ENCODE measurements at regions not wholly inside any gene's neighbourhood (a gene's known extent, or its start where the extent isn't known, plus 50 kb on each side); places are given as distances from the start of the nearest gene placed in this dataset.

- no peak for TF ChIP-seq CTCF (IDR thresholded peaks at IDR 0.05)
- peak overlapping the region; percentile 48 for H2AFZ ChIP-seq
- H3K4me3 ChIP-seq (ENCODE audit: low read depth, low read length), result no peak overlapping the region
- no peak overlapping the region for H3K9ac ChIP-seq
- H3K4me1 ChIP-seq, result peaks cover 14% of the 10 kb centered on the region
- H3K79me2 ChIP-seq, result no peaks in the 10 kb centered on the region
- no peaks in the 10 kb centered on the region for H3K27me3 ChIP-seq (ENCODE audit: control insufficient read depth, insufficient read depth, low read length)
- H3K27ac ChIP-seq, result no peak overlapping the region
- no peaks in the 10 kb centered on the region for H3K9me3 ChIP-seq (ENCODE audit: control insufficient read depth, low read length)
- H3K4me2 ChIP-seq (ENCODE audit: low read length), result no peak overlapping the region
- no peaks in the 10 kb centered on the region for H3K36me3 ChIP-seq (ENCODE audit: control insufficient read depth, insufficient read depth, low read length)
Measured at GRCh38 chr20:53712212-53712977, 118.8 kb upstream of the ZNF217 start.

- TF ChIP-seq CTCF (IDR thresholded peaks at IDR 0.05), result no peak
- no peaks in the 10 kb centered on the region for H3K36me3 ChIP-seq (ENCODE audit: control insufficient read depth, insufficient read depth, low read length)
- H3K27ac ChIP-seq, result no peak overlapping the region
- H3K79me2 ChIP-seq, result no peaks in the 10 kb centered on the region
- no peak overlapping the region for H3K4me3 ChIP-seq (ENCODE audit: low read depth, low read length)
- no peaks in the 10 kb centered on the region for H3K27me3 ChIP-seq (ENCODE audit: control insufficient read depth, insufficient read depth, low read length)
- H2AFZ ChIP-seq, result peak overlapping the region; percentile 48
- no peaks in the 10 kb centered on the region for H3K9me3 ChIP-seq (ENCODE audit: control insufficient read depth, low read length)
- no peak overlapping the region for H3K4me2 ChIP-seq (ENCODE audit: low read length)
- H3K4me1 ChIP-seq, result peaks cover 19% of the 10 kb centered on the region
- H3K9ac ChIP-seq, result no peak overlapping the region
Measured at GRCh38 chr20:53711333-53712211, 117.9 kb upstream of the ZNF217 start.

- H3K27me3 ChIP-seq (ENCODE audit: control insufficient read depth, insufficient read depth, low read length), result no peaks in the 10 kb centered on the region
- peak overlapping the region; percentile 65 for H2AFZ ChIP-seq
- H3K79me2 ChIP-seq, result no peaks in the 10 kb centered on the region
- no peaks in the 10 kb centered on the region for H3K9me3 ChIP-seq (ENCODE audit: control insufficient read depth, low read length)
- peak overlapping the region; percentile 33 for H3K4me2 ChIP-seq (ENCODE audit: low read length)
- H3K36me3 ChIP-seq (ENCODE audit: control insufficient read depth, insufficient read depth, low read length), result no peaks in the 10 kb centered on the region
- H3K27ac ChIP-seq, result peak overlapping the region; percentile 48
- H3K9ac ChIP-seq, result no peak overlapping the region
- peaks cover 28% of the 10 kb centered on the region for H3K4me1 ChIP-seq
- no peak for TF ChIP-seq CTCF (IDR thresholded peaks at IDR 0.05)
- H3K4me3 ChIP-seq (ENCODE audit: low read depth, low read length), result no peak overlapping the region
Measured at GRCh38 chr20:53708129-53708968, 114.7 kb upstream of the ZNF217 start.

- Histone ChIP-seq H3K27ac (peak overlapping the region; percentile 48), H3K4me2 (ENCODE audit: low read length) (peak overlapping the region; percentile 33), H3K79me2 (no peaks in the 10 kb centered on the region), H2AFZ (peak overlapping the region; percentile 65), H3K4me3 (ENCODE audit: low read depth, low read length) (no peak overlapping the region), H3K4me1 (peaks cover 27% of the 10 kb centered on the region), H3K36me3 (ENCODE audit: control insufficient read depth, insufficient read depth, low read length) (no peaks in the 10 kb centered on the region), H3K9ac (no peak overlapping the region), H3K27me3 (ENCODE audit: control insufficient read depth, insufficient read depth, low read length) (no peaks in the 10 kb centered on the region), H3K9me3 (ENCODE audit: control insufficient read depth, low read length) (no peaks in the 10 kb centered on the region)
- no peak for TF ChIP-seq CTCF (IDR thresholded peaks at IDR 0.05)
Measured at GRCh38 chr20:53707371-53708055, 113.9 kb upstream of the ZNF217 start.

All from parathyroid adenoma (tissue), 2 donors.